ENCODE measurements at regions not wholly inside any gene's neighbourhood (a gene's known extent, or its start where the extent isn't known, plus 50 kb on each side); places are given as distances from the start of the nearest gene placed in this dataset.

DNA sequence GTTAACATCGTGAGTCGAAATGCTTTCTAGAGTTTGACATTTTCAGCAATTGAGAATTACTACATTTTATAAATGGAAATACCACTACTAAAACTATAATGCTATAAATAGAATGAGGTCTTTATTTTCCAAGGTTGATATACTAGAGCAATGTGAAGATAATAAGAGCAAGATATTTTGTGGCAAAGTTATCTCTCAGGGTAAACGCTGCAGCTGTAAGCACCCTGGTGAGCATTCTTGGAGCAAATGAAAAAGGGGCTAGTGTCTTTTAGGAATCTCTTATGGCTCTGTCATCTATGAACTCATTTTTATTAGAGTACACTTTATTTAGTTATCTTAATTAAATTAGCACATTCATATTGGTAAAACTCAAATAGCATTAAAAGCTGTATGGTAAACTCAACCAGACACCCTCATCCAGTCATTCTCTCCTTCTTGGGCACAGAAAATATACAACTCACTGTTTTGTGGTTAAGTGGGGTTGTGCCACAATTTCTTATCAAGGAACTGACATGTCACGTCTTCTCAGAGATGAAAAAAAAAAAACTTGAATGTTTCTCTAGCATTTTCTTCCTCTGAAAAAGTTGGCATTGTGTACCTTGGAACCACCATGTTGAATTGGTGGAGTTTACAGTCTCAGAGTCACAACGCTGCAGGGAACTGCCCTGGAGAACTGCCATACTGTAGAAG is 289.5 kb upstream of the PFKP start:
- TF ChIP-seq, protein P1, sequence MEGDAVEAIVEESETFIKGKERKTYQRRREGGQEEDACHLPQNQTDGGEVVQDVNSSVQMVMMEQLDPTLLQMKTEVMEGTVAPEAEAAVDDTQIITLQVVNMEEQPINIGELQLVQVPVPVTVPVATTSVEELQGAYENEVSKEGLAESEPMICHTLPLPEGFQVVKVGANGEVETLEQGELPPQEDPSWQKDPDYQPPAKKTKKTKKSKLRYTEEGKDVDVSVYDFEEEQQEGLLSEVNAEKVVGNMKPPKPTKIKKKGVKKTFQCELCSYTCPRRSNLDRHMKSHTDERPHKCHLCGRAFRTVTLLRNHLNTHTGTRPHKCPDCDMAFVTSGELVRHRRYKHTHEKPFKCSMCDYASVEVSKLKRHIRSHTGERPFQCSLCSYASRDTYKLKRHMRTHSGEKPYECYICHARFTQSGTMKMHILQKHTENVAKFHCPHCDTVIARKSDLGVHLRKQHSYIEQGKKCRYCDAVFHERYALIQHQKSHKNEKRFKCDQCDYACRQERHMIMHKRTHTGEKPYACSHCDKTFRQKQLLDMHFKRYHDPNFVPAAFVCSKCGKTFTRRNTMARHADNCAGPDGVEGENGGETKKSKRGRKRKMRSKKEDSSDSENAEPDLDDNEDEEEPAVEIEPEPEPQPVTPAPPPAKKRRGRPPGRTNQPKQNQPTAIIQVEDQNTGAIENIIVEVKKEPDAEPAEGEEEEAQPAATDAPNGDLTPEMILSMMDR (IDR thresholded peaks at IDR 0.05 in 8 of 11, conservative IDR thresholded peaks at IDR 0.05 in 3 of 11), result no peak
- no peak for TF ChIP-seq POLR2AphosphoS5 (IDR thresholded peaks at IDR 0.05)

All from spleen (tissue), 7 donors.